B cell (primary cell): ENCODE measurements at regions not wholly inside any gene's neighbourhood (a gene's known extent, or its start where the extent isn't known, plus 50 kb on each side); places are given as distances from the start of the nearest gene placed in this dataset.

Experiments used
- ATAC-seq: fragments of 200-7000 bp; cut with Tn5 transposase; one replicate; pipeline ENCODE4 v1.10.0; 2021; ENCODE audit warnings: low read depth, mild to moderate bottlenecking, moderate number of reproducible peaks, moderate library complexity
- CTCF ChIA-PET: fragments of 350-600 bp; sonication (Branson Sonifier 250); formaldehyde crosslinking; loops from one replicate; lab custom pipeline; 2021; ENCODE audit warnings: antibody characterized with exemption, inconsistent platforms; lab: Charles Lee
- POLR2A ChIA-PET: fragments of 350-600 bp; sonication (Branson Sonifier 250); formaldehyde crosslinking; loops from one replicate; lab custom pipeline; 2021; ENCODE audit warnings: antibody characterized with exemption; lab: Charles Lee
- DNase-seq: peaks from one replicate; pipeline ENCODE4 v3.0.0; 2013
- H2AFZ ChIP-seq: 2 replicates; pipeline ENCODE4 v1.6.1; 2012; ENCODE audit warnings: mild to moderate bottlenecking, low read depth, low read length; ENCODE audit not compliant: insufficient read depth, poor library complexity, severe bottlenecking
- H3K27ac ChIP-seq, 2 donors: 1 replicate in 1 of 2; 2 replicates in 1 of 2; pipeline ENCODE4 v1.5.1; 2012 to 2013; ENCODE audit warnings: low read length in 2 of 2, mild to moderate bottlenecking in 2 of 2, moderate library complexity in 1 of 2
- H3K27me3 ChIP-seq, 4 experiments: fragments of 200-600 bp in 1 of 4; sonication (generic) in 1 of 4; replicated peaks in 1 of 4; 1 replicate in 2 of 4; 2 replicates in 2 of 4; pipeline versions ENCODE4 v1.6.1 to v1.7.0; 2013 to 2016; ENCODE audit warnings: low read length in 3 of 4, mild to moderate bottlenecking in 2 of 4, mixed read lengths in 1 of 4, moderate library complexity in 1 of 4; ENCODE audit not compliant: insufficient read depth in 4 of 4, control insufficient read depth in 3 of 4; ENCODE audit errors: control extremely low read depth in 1 of 4
- H3K36me3 ChIP-seq, 2 experiments: replicated peaks in 1 of 2; 1 replicate in 1 of 2; 2 replicates in 1 of 2; pipeline versions ENCODE4 v1.6.1 to v1.7.1; 2013; ENCODE audit warnings: low read length in 1 of 2; ENCODE audit not compliant: insufficient read depth in 2 of 2, control insufficient read depth in 1 of 2; ENCODE audit errors: control extremely low read depth in 1 of 2, extremely low read depth in 1 of 2
- H3K4me1 ChIP-seq, 2 donors: fragments of 200-600 bp in 1 of 2; sonication (generic) in 1 of 2; 1 replicate in 1 of 2; 2 replicates in 1 of 2; pipeline versions ENCODE4 v1.5.1 to v1.6.1; 2013 to 2017; ENCODE audit warnings: low read length in 2 of 2; ENCODE audit not compliant: control insufficient read depth in 2 of 2, insufficient read depth in 2 of 2
- H3K4me2 ChIP-seq: replicated peaks from 2 replicates; pipeline ENCODE3; 2012; ENCODE audit warnings: mild to moderate bottlenecking, low read depth, low read length; ENCODE audit not compliant: poor library complexity, severe bottlenecking
- H3K4me3 ChIP-seq, 5 experiments: fragments of 200-600 bp in 1 of 5; sonication (generic) in 1 of 5; 1 replicate in 3 of 5; 2 replicates in 2 of 5; pipeline versions ENCODE4 v1.5.1 to v1.7.0; 2011 to 2016; ENCODE audit warnings: low read length in 4 of 5, mild to moderate bottlenecking in 4 of 5, low read depth in 2 of 5, control low read depth in 1 of 5, moderate library complexity in 1 of 5; ENCODE audit not compliant: insufficient read depth in 1 of 5; ENCODE audit errors: control extremely low read depth in 1 of 5, extremely low read depth in 1 of 5
- H3K79me2 ChIP-seq: fragments of 200-600 bp; sonication (generic); one replicate; pipeline ENCODE4 v1.6.0; 2016; ENCODE audit warnings: low read length; ENCODE audit not compliant: control insufficient read depth, insufficient read depth
- H3K9ac ChIP-seq: fragments of 200-600 bp; sonication (generic); 2 replicates; pipeline ENCODE4 v1.6.1; 2017; ENCODE audit warnings: mild to moderate bottlenecking, low read length, moderate library complexity
- H3K9me3 ChIP-seq, 3 donors: one replicate each; pipeline versions ENCODE4 v1.6.1 to v1.7.1; 2013; ENCODE audit warnings: low read length in 2 of 3; ENCODE audit not compliant: control insufficient read depth in 2 of 3, insufficient read depth in 1 of 3; ENCODE audit errors: control extremely low read depth in 1 of 3
- H4K20me1 ChIP-seq: 2 replicates; pipeline ENCODE4 v1.6.0; 2012; ENCODE audit warnings: mild to moderate bottlenecking, low read length; ENCODE audit not compliant: insufficient read depth, control insufficient read depth, poor library complexity, severe bottlenecking
- H3K27ac Mint-ChIP-seq: one replicate; pipeline ENCODE4 v1.8.0; 2021; ENCODE audit warnings: mixed read lengths
- H3K27me3 Mint-ChIP-seq: one replicate; pipeline ENCODE4 v1.8.0; 2021; ENCODE audit warnings: mixed read lengths
- H3K4me1 Mint-ChIP-seq: one replicate; pipeline ENCODE4 v1.8.0; 2021; ENCODE audit warnings: mixed read lengths
- H3K4me3 Mint-ChIP-seq: one replicate; pipeline ENCODE4 v1.8.0; 2021; ENCODE audit warnings: mixed read lengths
- H3K9me3 Mint-ChIP-seq: one replicate; pipeline ENCODE4 v1.8.0; 2022; ENCODE audit warnings: mixed read lengths; ENCODE audit not compliant: insufficient read depth
- CTCF ChIP-seq: fragments of 200-600 bp; IDR thresholded peaks from one replicate; pipeline ENCODE4 v1.8.0; 2022; ENCODE audit warnings: antibody characterized with exemption, mild to moderate bottlenecking
- EZH2 ChIP-seq: IDR thresholded peaks from 2 replicates; pipeline ENCODE4 v1.6.1; 2012; ENCODE audit warnings: borderline replicate concordance, low read depth, mild to moderate bottlenecking, moderate library complexity, low read length; ENCODE audit not compliant: insufficient read depth, poor library complexity, severe bottlenecking
- WGBS: methylation state at CpG from one replicate; pipeline ENCODE4 v1.1.5; 2013; ENCODE audit warnings: missing lambda C conversion rate; ENCODE audit not compliant: insufficient coverage; 5-methylcytosine and 5-hydroxymethylcytosine counted together
- intact Hi-C: fragments of 100-400 bp; cut with micrococcal nuclease; formaldehyde crosslinking; loops from one replicate; pipeline ENCODE4 v1.10.0; 2022

GRCh38 chr18:41121116-41121826, 833.8 kb upstream of the PIK3C3 start:
- Histone ChIP-seq H3K4me2 (no peak overlapping the region), H3K79me2 (no peaks in the 10 kb centered on the region), H3K4me3 (no peak overlapping the region), H3K9me3 (no peaks in the 10 kb centered on the region), H3K9ac (no peak overlapping the region), H2AFZ (no peak overlapping the region), H4K20me1 (no peaks in the 10 kb centered on the region), H3K27me3 (no peaks in the 10 kb centered on the region), H3K36me3 (no peaks in the 10 kb centered on the region), H3K4me1 (no peaks in the 10 kb centered on the region), H3K27ac (no peak overlapping the region)
- Mint-ChIP-seq H3K27ac (no peak overlapping the region), H3K27me3 (no peaks in the 10 kb centered on the region), H3K9me3 (peaks cover 4% of the 10 kb centered on the region), H3K4me1 (no peaks in the 10 kb centered on the region), H3K4me3 (no peak overlapping the region)
- CTCF ChIA-PET: no interaction called here
- ATAC-seq (no peak), DNase-seq (no peak)
- POLR2A ChIA-PET: no interaction called here
- 86% methylated on average over 1 of the region's 4 CpGs for WGBS
- TF ChIP-seq CTCF (no peak), EZH2 (no peak)
- intact Hi-C loops: no loop called here

GRCh38 chr18:41119031-41119430, 836.0 kb upstream of the PIK3C3 start:
- no peak for DNase-seq
- TF ChIP-seq CTCF (no peak), EZH2 (no peak)
- H3K4me2 ChIP-seq: no peak overlapping the region
- no peak for ATAC-seq
- intact Hi-C loops: no loop called here
- Mint-ChIP-seq H3K9me3 (no peaks in the 10 kb centered on the region), H3K27me3 (no peaks in the 10 kb centered on the region), H3K4me1 (no peaks in the 10 kb centered on the region), H3K27ac (no peak overlapping the region), H3K4me3 (no peak overlapping the region)
- H3K9ac ChIP-seq: no peak overlapping the region
- H3K9me3 ChIP-seq: no peaks in the 10 kb centered on the region
- H3K36me3 ChIP-seq: no peaks in the 10 kb centered on the region
- no CpG with 5 or more reads among the region's 3 CpGs for WGBS
- ChIA-PET POLR2A (no interaction called here), CTCF (no interaction called here)
- H3K27ac ChIP-seq: no peak overlapping the region
- H4K20me1 ChIP-seq: no peaks in the 10 kb centered on the region
- H2AFZ ChIP-seq: no peak overlapping the region
- H3K79me2 ChIP-seq: no peaks in the 10 kb centered on the region
- no peaks in the 10 kb centered on the region for H3K27me3 ChIP-seq
- no peaks in the 10 kb centered on the region for H3K4me1 ChIP-seq
- no peak overlapping the region for H3K4me3 ChIP-seq
